ENCODE measurements at regions not wholly inside any gene's neighbourhood (a gene's known extent, or its start where the extent isn't known, plus 50 kb on each side); places are given as distances from the start of the nearest gene placed in this dataset.

GRCh38 chr4:124329134-124329533, 383.4 kb downstream of the ANKRD50 start:
- no peak overlapping the region for H3K4me3 ChIP-seq (ENCODE audit: low read length in 2 of 2)
- H3K27ac ChIP-seq (ENCODE audit: low read depth in 2 of 2, low read length in 2 of 2), result no peak overlapping the region

GRCh38 chr4:124330045-124330444, 382.5 kb downstream of the ANKRD50 start:
- H3K27me3 ChIP-seq (ENCODE audit: control insufficient read depth in 2 of 2, insufficient read depth in 2 of 2, low read length in 2 of 2), result no peaks in the 10 kb centered on the region
- no peak overlapping the region for H3K9ac ChIP-seq (ENCODE audit: low read depth in 1 of 2, low read length in 2 of 2)
- H3K36me3 ChIP-seq (ENCODE audit: control insufficient read depth in 2 of 2, insufficient read depth in 2 of 2, low read length in 2 of 2), result no peaks in the 10 kb centered on the region
- no peaks in the 10 kb centered on the region for H3K9me3 ChIP-seq (ENCODE audit: control insufficient read depth in 2 of 2, low read length in 2 of 2)
- H3K4me1 ChIP-seq (ENCODE audit: control insufficient read depth in 2 of 2, insufficient read depth in 2 of 2, low read length in 2 of 2), result peaks cover 0 to 3% of the 10 kb centered on the region in 2 donors
- H3K27ac ChIP-seq (ENCODE audit: low read depth in 2 of 2, low read length in 2 of 2), result no peak overlapping the region
- H3K4me3 ChIP-seq (ENCODE audit: low read length in 2 of 2), result no peak overlapping the region

More at GRCh38 chr4:124329134-124329533, 383.4 kb downstream of the ANKRD50 start:
- Histone ChIP-seq H3K9ac (ENCODE audit: low read depth in 1 of 2, low read length in 2 of 2) (no peak overlapping the region), H3K27me3 (ENCODE audit: control insufficient read depth in 2 of 2, insufficient read depth in 2 of 2, low read length in 2 of 2) (no peaks in the 10 kb centered on the region), H3K4me1 (ENCODE audit: control insufficient read depth in 2 of 2, insufficient read depth in 2 of 2, low read length in 2 of 2) (peaks cover 0 to 3% of the 10 kb centered on the region in 2 donors), H3K36me3 (ENCODE audit: control insufficient read depth in 2 of 2, insufficient read depth in 2 of 2, low read length in 2 of 2) (no peaks in the 10 kb centered on the region), H3K9me3 (ENCODE audit: control insufficient read depth in 2 of 2, low read length in 2 of 2) (no peaks in the 10 kb centered on the region)

GRCh38 chr4:124331781-124332180, 380.8 kb downstream of the ANKRD50 start:
- Histone ChIP-seq H3K4me3 (ENCODE audit: low read length in 2 of 2) (no peak overlapping the region), H3K27ac (ENCODE audit: low read depth in 2 of 2, low read length in 2 of 2) (no peak overlapping the region), H3K9ac (ENCODE audit: low read depth in 1 of 2, low read length in 2 of 2) (no peak overlapping the region), H3K27me3 (ENCODE audit: control insufficient read depth in 2 of 2, insufficient read depth in 2 of 2, low read length in 2 of 2) (no peaks in the 10 kb centered on the region), H3K4me1 (ENCODE audit: control insufficient read depth in 2 of 2, insufficient read depth in 2 of 2, low read length in 2 of 2) (peaks cover 0 to 3% of the 10 kb centered on the region in 2 donors), H3K9me3 (ENCODE audit: control insufficient read depth in 2 of 2, low read length in 2 of 2) (no peaks in the 10 kb centered on the region), H3K36me3 (ENCODE audit: control insufficient read depth in 2 of 2, insufficient read depth in 2 of 2, low read length in 2 of 2) (no peaks in the 10 kb centered on the region)

GRCh38 chr4:124333466-124333865, 379.1 kb downstream of the ANKRD50 start:
- H3K9ac ChIP-seq (ENCODE audit: low read depth in 1 of 2, low read length in 2 of 2), result no peak overlapping the region
- H3K36me3 ChIP-seq (ENCODE audit: control insufficient read depth in 2 of 2, insufficient read depth in 2 of 2, low read length in 2 of 2), result no peaks in the 10 kb centered on the region
- no peak overlapping the region for H3K27ac ChIP-seq (ENCODE audit: low read depth in 2 of 2, low read length in 2 of 2)
- H3K4me1 ChIP-seq (ENCODE audit: control insufficient read depth in 2 of 2, insufficient read depth in 2 of 2, low read length in 2 of 2), result peaks cover 0 to 3% of the 10 kb centered on the region in 2 donors
- no peaks in the 10 kb centered on the region for H3K27me3 ChIP-seq (ENCODE audit: control insufficient read depth in 2 of 2, insufficient read depth in 2 of 2, low read length in 2 of 2)
- H3K9me3 ChIP-seq (ENCODE audit: control insufficient read depth in 2 of 2, low read length in 2 of 2), result no peaks in the 10 kb centered on the region
- H3K4me3 ChIP-seq (ENCODE audit: low read length in 2 of 2), result no peak overlapping the region

- Histone ChIP-seq H3K4me3 (ENCODE audit: low read length in 2 of 2) (peak overlapping the region in 1 of 2 donors; percentile 10), H3K9me3 (ENCODE audit: control insufficient read depth in 2 of 2, low read length in 2 of 2) (no peaks in the 10 kb centered on the region), H3K4me1 (ENCODE audit: control insufficient read depth in 2 of 2, insufficient read depth in 2 of 2, low read length in 2 of 2) (peaks cover 0 to 3% of the 10 kb centered on the region in 2 donors), H3K36me3 (ENCODE audit: control insufficient read depth in 2 of 2, insufficient read depth in 2 of 2, low read length in 2 of 2) (no peaks in the 10 kb centered on the region), H3K27me3 (ENCODE audit: control insufficient read depth in 2 of 2, insufficient read depth in 2 of 2, low read length in 2 of 2) (no peaks in the 10 kb centered on the region), H3K9ac (ENCODE audit: low read depth in 1 of 2, low read length in 2 of 2) (no peak overlapping the region), H3K27ac (ENCODE audit: low read depth in 2 of 2, low read length in 2 of 2) (no peak overlapping the region)
Observed at GRCh38 chr4:124334119-124334518, 378.4 kb downstream of the ANKRD50 start.

- H3K27me3 ChIP-seq (ENCODE audit: control insufficient read depth in 2 of 2, insufficient read depth in 2 of 2, low read length in 2 of 2), result no peaks in the 10 kb centered on the region
- H3K9ac ChIP-seq (ENCODE audit: low read depth in 1 of 2, low read length in 2 of 2), result no peak overlapping the region
- no peaks in the 10 kb centered on the region for H3K4me1 ChIP-seq (ENCODE audit: control insufficient read depth in 2 of 2, insufficient read depth in 2 of 2, low read length in 2 of 2)
- no peaks in the 10 kb centered on the region for H3K36me3 ChIP-seq (ENCODE audit: control insufficient read depth in 2 of 2, insufficient read depth in 2 of 2, low read length in 2 of 2)
- H3K27ac ChIP-seq (ENCODE audit: low read depth in 2 of 2, low read length in 2 of 2), result no peak overlapping the region
- no peak overlapping the region for H3K4me3 ChIP-seq (ENCODE audit: low read length in 2 of 2)
- no peaks in the 10 kb centered on the region for H3K9me3 ChIP-seq (ENCODE audit: control insufficient read depth in 2 of 2, low read length in 2 of 2)
Observed at GRCh38 chr4:124337874-124338273, 374.7 kb downstream of the ANKRD50 start.

- Histone ChIP-seq H3K4me3 (ENCODE audit: low read length in 2 of 2) (no peak overlapping the region), H3K27me3 (ENCODE audit: control insufficient read depth in 2 of 2, insufficient read depth in 2 of 2, low read length in 2 of 2) (no peaks in the 10 kb centered on the region), H3K27ac (ENCODE audit: low read depth in 2 of 2, low read length in 2 of 2) (no peak overlapping the region), H3K9ac (ENCODE audit: low read depth in 1 of 2, low read length in 2 of 2) (no peak overlapping the region), H3K36me3 (ENCODE audit: control insufficient read depth in 2 of 2, insufficient read depth in 2 of 2, low read length in 2 of 2) (no peaks in the 10 kb centered on the region), H3K4me1 (ENCODE audit: control insufficient read depth in 2 of 2, insufficient read depth in 2 of 2, low read length in 2 of 2) (no peaks in the 10 kb centered on the region), H3K9me3 (ENCODE audit: control insufficient read depth in 2 of 2, low read length in 2 of 2) (no peaks in the 10 kb centered on the region)
Observed at GRCh38 chr4:124343661-124344171, 368.8 kb downstream of the ANKRD50 start.

- H3K27me3 ChIP-seq (ENCODE audit: control insufficient read depth in 2 of 2, insufficient read depth in 2 of 2, low read length in 2 of 2), result no peaks in the 10 kb centered on the region
- H3K9me3 ChIP-seq (ENCODE audit: control insufficient read depth in 2 of 2, low read length in 2 of 2), result no peaks in the 10 kb centered on the region
- H3K4me3 ChIP-seq (ENCODE audit: low read length in 2 of 2), result no peak overlapping the region
- H3K9ac ChIP-seq (ENCODE audit: low read depth in 1 of 2, low read length in 2 of 2), result no peak overlapping the region
- no peaks in the 10 kb centered on the region for H3K4me1 ChIP-seq (ENCODE audit: control insufficient read depth in 2 of 2, insufficient read depth in 2 of 2, low read length in 2 of 2)
- no peaks in the 10 kb centered on the region for H3K36me3 ChIP-seq (ENCODE audit: control insufficient read depth in 2 of 2, insufficient read depth in 2 of 2, low read length in 2 of 2)
- no peak overlapping the region for H3K27ac ChIP-seq (ENCODE audit: low read depth in 2 of 2, low read length in 2 of 2)
Observed at GRCh38 chr4:124372916-124373315, 339.6 kb downstream of the ANKRD50 start.

GRCh38 chr4:124386163-124386562, 326.4 kb downstream of the ANKRD50 start:
- Histone ChIP-seq H3K27ac (ENCODE audit: low read depth in 2 of 2, low read length in 2 of 2) (no peak overlapping the region), H3K27me3 (ENCODE audit: control insufficient read depth in 2 of 2, insufficient read depth in 2 of 2, low read length in 2 of 2) (no peaks in the 10 kb centered on the region), H3K9me3 (ENCODE audit: control insufficient read depth in 2 of 2, low read length in 2 of 2) (no peaks in the 10 kb centered on the region), H3K36me3 (ENCODE audit: control insufficient read depth in 2 of 2, insufficient read depth in 2 of 2, low read length in 2 of 2) (no peaks in the 10 kb centered on the region), H3K9ac (ENCODE audit: low read depth in 1 of 2, low read length in 2 of 2) (no peak overlapping the region), H3K4me3 (ENCODE audit: low read length in 2 of 2) (no peak overlapping the region), H3K4me1 (ENCODE audit: control insufficient read depth in 2 of 2, insufficient read depth in 2 of 2, low read length in 2 of 2) (no peaks in the 10 kb centered on the region)

GRCh38 chr4:124386648-124387047, 325.9 kb downstream of the ANKRD50 start:
- Histone ChIP-seq H3K9me3 (ENCODE audit: control insufficient read depth in 2 of 2, low read length in 2 of 2) (no peaks in the 10 kb centered on the region), H3K27ac (ENCODE audit: low read depth in 2 of 2, low read length in 2 of 2) (no peak overlapping the region), H3K36me3 (ENCODE audit: control insufficient read depth in 2 of 2, insufficient read depth in 2 of 2, low read length in 2 of 2) (no peaks in the 10 kb centered on the region), H3K27me3 (ENCODE audit: control insufficient read depth in 2 of 2, insufficient read depth in 2 of 2, low read length in 2 of 2) (no peaks in the 10 kb centered on the region), H3K4me1 (ENCODE audit: control insufficient read depth in 2 of 2, insufficient read depth in 2 of 2, low read length in 2 of 2) (no peaks in the 10 kb centered on the region), H3K9ac (ENCODE audit: low read depth in 1 of 2, low read length in 2 of 2) (no peak overlapping the region), H3K4me3 (ENCODE audit: low read length in 2 of 2) (no peak overlapping the region)

- H3K4me1 ChIP-seq (ENCODE audit: control insufficient read depth in 2 of 2, insufficient read depth in 2 of 2, low read length in 2 of 2), result no peaks in the 10 kb centered on the region
- no peaks in the 10 kb centered on the region for H3K9me3 ChIP-seq (ENCODE audit: control insufficient read depth in 2 of 2, low read length in 2 of 2)
- no peak overlapping the region for H3K9ac ChIP-seq (ENCODE audit: low read depth in 1 of 2, low read length in 2 of 2)
- no peaks in the 10 kb centered on the region for H3K27me3 ChIP-seq (ENCODE audit: control insufficient read depth in 2 of 2, insufficient read depth in 2 of 2, low read length in 2 of 2)
- no peak overlapping the region for H3K27ac ChIP-seq (ENCODE audit: low read depth in 2 of 2, low read length in 2 of 2)
- H3K4me3 ChIP-seq (ENCODE audit: low read length in 2 of 2), result no peak overlapping the region
- H3K36me3 ChIP-seq (ENCODE audit: control insufficient read depth in 2 of 2, insufficient read depth in 2 of 2, low read length in 2 of 2), result no peaks in the 10 kb centered on the region
Observed at GRCh38 chr4:124389591-124389990, 322.9 kb downstream of the ANKRD50 start.
